T-cell (primary cell): ENCODE measurements at regions not wholly inside any gene's neighbourhood (a gene's known extent, or its start where the extent isn't known, plus 50 kb on each side); places are given as distances from the start of the nearest gene placed in this dataset.

ENCODE experiments used
- ATAC-seq, 4 experiments: fragments of 200-7000 bp in 3 of 4; fragments of 150-1000 bp in 1 of 4; cut with Tn5 transposase; replicated peaks in 1 of 4; 1 replicate in 3 of 4; 2 replicates in 1 of 4; pipeline ENCODE4 v1.10.0; 2021; ENCODE audit warnings: moderate library complexity in 3 of 4, mild to moderate bottlenecking in 2 of 4, moderate number of reproducible peaks in 1 of 4
- CTCF ChIA-PET, 2 donors: fragments of 300-600 bp; sonication (Branson Sonifier 250); formaldehyde crosslinking; loops; one replicate each; lab custom pipeline; 2022; ENCODE audit warnings: antibody characterized with exemption in 2 of 2; lab: Charles Lee
- POLR2A ChIA-PET, 2 donors: fragments of 300-600 bp; sonication (Branson Sonifier 250); formaldehyde crosslinking; loops; one replicate each; lab custom pipeline; 2022; ENCODE audit warnings: antibody characterized with exemption in 2 of 2; lab: Charles Lee
- DNase-seq, 35 experiments: peaks; one replicate each; pipeline versions ENCODE4 v3.0.0 to v3.0.0-alpha.2; 2013 to 2023
- H3K27ac ChIP-seq: one replicate; pipeline ENCODE4 v1.5.1; 2013; ENCODE audit warnings: low read length
- H3K27me3 ChIP-seq, 2 experiments: replicated peaks in 1 of 2; 1 replicate in 1 of 2; 2 replicates in 1 of 2; pipeline versions ENCODE4 v1.6.1 to v1.7.0; 2013; ENCODE audit warnings: low read length in 1 of 2, mixed read lengths in 1 of 2; ENCODE audit not compliant: control insufficient read depth in 2 of 2, insufficient read depth in 2 of 2; ENCODE audit errors: extremely low read depth in 1 of 2
- H3K36me3 ChIP-seq, 2 donors: 1 replicate in 1 of 2; 2 replicates in 1 of 2; pipeline versions ENCODE4 v1.6.1 to v1.7.0; 2013; ENCODE audit warnings: low read length in 1 of 2; ENCODE audit not compliant: control insufficient read depth in 2 of 2, insufficient read depth in 1 of 2; ENCODE audit errors: extremely low read depth in 1 of 2
- H3K4me1 ChIP-seq, 2 experiments: 1 replicate in 1 of 2; 2 replicates in 1 of 2; pipeline versions ENCODE4 v1.6.1 to v1.7.0; 2013; ENCODE audit warnings: low read length in 2 of 2, mixed read lengths in 1 of 2; ENCODE audit not compliant: insufficient read depth in 2 of 2, control insufficient read depth in 1 of 2; ENCODE audit errors: extremely low read depth in 1 of 2
- H3K4me3 ChIP-seq, 2 donors: 1 replicate in 1 of 2; 2 replicates in 1 of 2; pipeline versions ENCODE4 v1.5.1 to v1.7.0; 2013; ENCODE audit warnings: mild to moderate bottlenecking in 2 of 2, low read length in 1 of 2, moderate library complexity in 1 of 2; ENCODE audit not compliant: control insufficient read depth in 1 of 2; ENCODE audit errors: extremely low read depth in 1 of 2
- H3K9me3 ChIP-seq: 2 replicates; pipeline ENCODE4 v1.7.0; 2013
- H3K27ac Mint-ChIP-seq, 2 donors: one replicate each; pipeline ENCODE4 v1.8.0; 2020 to 2021; ENCODE audit warnings: mild to moderate bottlenecking in 2 of 2, mixed read lengths in 2 of 2
- H3K27me3 Mint-ChIP-seq, 2 donors: one replicate each; pipeline ENCODE4 v1.8.0; 2021 to 2022; ENCODE audit warnings: mixed read lengths in 2 of 2
- H3K36me3 Mint-ChIP-seq: one replicate; pipeline ENCODE4 v1.8.0; 2021; ENCODE audit warnings: mixed read lengths
- H3K4me1 Mint-ChIP-seq, 3 donors: one replicate each; pipeline ENCODE4 v1.8.0; 2020 to 2022; ENCODE audit warnings: mixed read lengths in 3 of 3, mild to moderate bottlenecking in 1 of 3
- H3K4me3 Mint-ChIP-seq, 3 donors: one replicate each; pipeline ENCODE4 v1.8.0; 2020 to 2022; ENCODE audit warnings: mild to moderate bottlenecking in 3 of 3, mixed read lengths in 3 of 3, moderate library complexity in 3 of 3
- H3K9me3 Mint-ChIP-seq, 3 donors: one replicate each; pipeline ENCODE4 v1.8.0; 2020 to 2022; ENCODE audit warnings: mixed read lengths in 3 of 3
- WGBS: methylation state at CpG from one replicate; pipeline ENCODE4 v1.1.5; 2013; ENCODE audit warnings: missing lambda C conversion rate; ENCODE audit not compliant: insufficient coverage; 5-methylcytosine and 5-hydroxymethylcytosine counted together

DNA sequence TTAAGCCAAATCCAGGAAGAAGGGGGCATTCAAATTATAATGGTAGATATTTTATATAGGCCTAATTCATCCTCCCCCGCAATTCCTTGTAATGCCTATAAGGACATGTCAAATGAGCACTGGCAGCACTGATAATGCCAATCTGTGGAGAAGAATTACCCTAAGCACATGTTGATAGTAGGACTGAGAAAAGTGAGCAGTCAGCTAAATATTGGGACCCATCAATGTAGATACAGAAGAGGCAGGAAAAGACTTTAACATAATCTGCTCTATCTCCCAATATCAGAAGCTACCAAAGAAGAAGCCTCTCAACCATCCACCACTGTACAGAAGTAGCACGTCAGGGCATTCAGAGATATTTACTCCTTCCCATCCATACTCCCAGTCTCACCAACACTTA lies 101.3 kb upstream of the REG3A start:
- Histone ChIP-seq H3K27me3 (no peaks in the 10 kb centered on the region), H3K27ac (no peak overlapping the region), H3K4me3 (no peak overlapping the region), H3K36me3 (no peaks in the 10 kb centered on the region), H3K4me1 (no peaks in the 10 kb centered on the region), H3K9me3 (no peaks in the 10 kb centered on the region)
- no peaks in the 10 kb centered on the region for H3K36me3 Mint-ChIP-seq
- DNase-seq, result no peak
- no peak overlapping the region for H3K27ac Mint-ChIP-seq
- no peak for ATAC-seq
- peaks cover 10 to 18% (median 16%) of the 10 kb centered on the region in 3 donors for H3K9me3 Mint-ChIP-seq
- no peaks in the 10 kb centered on the region for H3K4me1 Mint-ChIP-seq
- no peaks in the 10 kb centered on the region for H3K27me3 Mint-ChIP-seq
- no peak overlapping the region for H3K4me3 Mint-ChIP-seq
- POLR2A ChIA-PET, result no interaction called here
- CTCF ChIA-PET, result no interaction called here
- 80% methylated on average over 1 of the region's 2 CpGs for WGBS

DNA sequence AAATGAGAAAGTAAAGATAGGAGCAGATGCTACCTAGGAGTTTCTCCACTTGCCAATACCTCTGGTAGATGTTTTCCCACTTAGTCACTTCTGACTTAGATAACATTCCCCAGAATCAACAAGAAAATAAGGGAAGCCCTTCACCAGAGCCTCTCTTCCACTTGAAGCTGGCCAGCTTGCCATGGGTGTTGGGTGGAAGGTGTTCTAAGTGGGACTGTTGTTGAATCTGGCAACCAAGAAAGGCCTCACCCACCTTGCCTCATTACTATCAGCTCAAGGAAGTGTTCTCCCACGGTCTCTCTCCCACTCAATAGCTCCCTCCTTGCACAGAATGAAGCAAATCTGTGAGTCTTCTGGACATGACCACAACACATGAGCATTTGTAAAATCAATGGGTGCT lies 100.4 kb upstream of the REG3A start:
- POLR2A ChIA-PET, result no interaction called here
- Histone ChIP-seq H3K4me1 (no peaks in the 10 kb centered on the region), H3K36me3 (no peaks in the 10 kb centered on the region), H3K27me3 (no peaks in the 10 kb centered on the region), H3K4me3 (no peak overlapping the region), H3K27ac (no peak overlapping the region), H3K9me3 (no peaks in the 10 kb centered on the region)
- H3K36me3 Mint-ChIP-seq, result no peaks in the 10 kb centered on the region
- DNase-seq (no peak), ATAC-seq (no peak)
- no peaks in the 10 kb centered on the region for H3K4me1 Mint-ChIP-seq
- no peaks in the 10 kb centered on the region for H3K27me3 Mint-ChIP-seq
- no peak overlapping the region for H3K4me3 Mint-ChIP-seq
- CTCF ChIA-PET, result no interaction called here
- H3K9me3 Mint-ChIP-seq, result peaks cover 13 to 15% (median 13%) of the 10 kb centered on the region in 3 donors
- WGBS, result no CpG with 5 or more reads among the region's 1 CpG
- H3K27ac Mint-ChIP-seq, result no peak overlapping the region

DNA sequence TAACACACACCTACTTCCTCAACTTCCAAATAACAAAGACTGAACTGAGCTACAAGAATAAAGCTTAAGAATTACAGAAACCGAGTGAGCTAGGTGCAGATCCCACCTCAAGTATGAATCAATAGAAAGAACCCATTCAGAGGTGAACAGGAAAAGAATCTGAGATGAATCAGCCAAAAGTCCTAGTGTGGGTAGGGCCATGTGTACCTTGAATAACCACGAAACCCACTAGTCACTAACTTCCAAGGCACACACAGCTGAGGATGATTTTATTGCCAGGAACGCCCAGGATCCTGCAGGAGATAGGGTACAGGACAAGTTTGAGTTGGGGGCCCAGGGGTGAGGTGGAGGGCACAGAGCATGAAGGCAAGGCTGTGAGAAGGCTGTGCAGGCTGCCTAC lies 99.7 kb upstream of the REG3A start:
- Mint-ChIP-seq H3K4me1 (no peaks in the 10 kb centered on the region), H3K27ac (no peak overlapping the region)
- POLR2A ChIA-PET, result no interaction called here

DNA sequence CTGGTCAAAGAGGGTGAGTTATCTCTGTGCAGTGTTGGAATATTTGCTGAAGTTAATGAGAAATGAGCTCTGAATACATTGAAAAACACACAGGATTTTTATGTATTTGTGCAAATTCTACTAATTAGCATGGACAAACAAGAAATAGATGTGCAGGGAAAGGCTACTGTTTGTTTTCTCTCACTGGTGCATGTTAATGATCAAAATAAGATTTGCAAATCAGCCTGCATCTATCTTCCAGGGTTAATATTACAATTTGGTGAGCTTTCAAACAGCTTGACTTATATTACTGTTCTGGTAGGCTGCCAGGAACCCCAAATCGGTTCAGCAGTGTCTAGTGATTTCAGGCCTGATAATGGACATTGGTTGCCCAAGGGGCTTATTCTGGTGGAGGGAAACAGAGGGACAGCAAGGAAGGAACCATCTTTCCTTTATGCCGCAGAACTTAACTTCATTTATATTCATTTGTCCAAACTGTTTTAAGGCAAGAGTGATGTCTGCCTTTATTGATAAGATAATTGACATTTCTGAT lies 93.8 kb upstream of the REG3A start:
- H3K9me3 ChIP-seq, result no peaks in the 10 kb centered on the region
- H3K36me3 ChIP-seq, result no peaks in the 10 kb centered on the region
- Mint-ChIP-seq H3K27ac (no peak overlapping the region), H3K9me3 (peaks cover 5 to 8% (median 5%) of the 10 kb centered on the region in 3 donors), H3K36me3 (no peaks in the 10 kb centered on the region), H3K4me1 (no peaks in the 10 kb centered on the region), H3K4me3 (no peak overlapping the region), H3K27me3 (no peaks in the 10 kb centered on the region)
- H3K4me1 ChIP-seq, result no peaks in the 10 kb centered on the region
- H3K4me3 ChIP-seq, result no peak overlapping the region
- ChIA-PET CTCF (no interaction called here), POLR2A (interaction anchor here in 1 of 2 donors (0.6 kb wide), 1 partner anchor 1992 kb away, joined by 5 read pairs; no protein-coding TSS in a partner anchor)
- no CpG with 5 or more reads among the region's 2 CpGs for WGBS
- DNase-seq (no peak), ATAC-seq (no peak)
- no peaks in the 10 kb centered on the region for H3K27me3 ChIP-seq
- H3K27ac ChIP-seq, result no peak overlapping the region

More for the DNA sequence above, 99.7 kb upstream of the REG3A start:
- H3K27me3 ChIP-seq, result no peaks in the 10 kb centered on the region
- H3K27ac ChIP-seq, result no peak overlapping the region
- no peak overlapping the region for H3K4me3 Mint-ChIP-seq
- H3K4me3 ChIP-seq, result no peak overlapping the region
- ATAC-seq (no peak), DNase-seq (no peak)
- H3K4me1 ChIP-seq, result no peaks in the 10 kb centered on the region
- no CpG with 5 or more reads among the region's 3 CpGs for WGBS
- no peaks in the 10 kb centered on the region for H3K27me3 Mint-ChIP-seq
- H3K36me3 ChIP-seq, result no peaks in the 10 kb centered on the region
- no peaks in the 10 kb centered on the region for H3K36me3 Mint-ChIP-seq
- H3K9me3 ChIP-seq, result no peaks in the 10 kb centered on the region
- CTCF ChIA-PET, result no interaction called here
- H3K9me3 Mint-ChIP-seq, result peaks cover 6 to 15% (median 13%) of the 10 kb centered on the region in 3 donors

DNA sequence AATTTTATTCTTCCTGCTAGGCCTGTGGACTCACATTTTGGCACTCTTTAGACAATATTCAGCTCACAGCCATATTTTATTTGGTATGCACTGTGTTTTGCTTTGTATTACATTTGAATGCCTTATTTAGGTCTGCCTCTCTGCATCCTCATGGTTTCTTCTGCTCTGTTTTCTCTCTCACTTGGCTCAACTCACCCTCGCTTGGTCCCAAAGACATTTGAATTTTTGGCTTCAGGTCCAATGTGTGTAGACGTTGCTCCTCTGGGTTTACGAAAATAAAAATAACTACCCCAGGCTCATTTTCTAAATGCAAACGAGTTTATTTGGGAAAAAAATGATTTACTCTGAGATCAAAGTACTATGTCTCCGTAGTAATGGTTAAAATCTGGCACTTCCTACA lies 91.1 kb upstream of the REG3A start:
- no peaks in the 10 kb centered on the region for H3K4me1 Mint-ChIP-seq
- no peak for ATAC-seq

DNA sequence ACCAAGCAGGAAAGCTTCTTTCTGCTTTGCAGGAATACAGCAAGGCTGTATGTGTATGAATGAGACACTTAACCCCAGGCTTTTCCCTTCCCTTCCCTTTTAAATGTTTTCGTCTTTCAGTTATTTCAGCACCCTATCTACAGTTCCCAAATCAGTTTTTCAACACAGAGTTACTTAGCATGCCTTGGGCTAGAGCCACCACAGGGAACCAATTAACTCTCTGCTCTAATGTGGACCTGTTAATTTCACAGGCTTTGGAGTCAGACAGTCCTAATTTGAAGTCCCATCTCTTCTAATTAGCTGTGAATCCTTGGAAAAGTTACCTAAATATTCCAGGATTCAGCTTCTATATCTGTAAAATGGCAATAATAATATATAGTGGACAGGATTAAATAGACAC lies 89.2 kb upstream of the REG3A start:
- Mint-ChIP-seq H3K4me1 (no peaks in the 10 kb centered on the region), H3K4me3 (no peak overlapping the region), H3K27ac (no peak overlapping the region), H3K9me3 (peaks cover 0 to 13% (median 5%) of the 10 kb centered on the region in 3 donors), H3K36me3 (no peaks in the 10 kb centered on the region), H3K27me3 (no peaks in the 10 kb centered on the region)
- WGBS, result 86% methylated on average over 1 of the region's 1 CpG
- ATAC-seq (no peak), DNase-seq (no peak)
- POLR2A ChIA-PET, result no interaction called here
- H3K9me3 ChIP-seq, result no peaks in the 10 kb centered on the region
- CTCF ChIA-PET, result no interaction called here
- no peaks in the 10 kb centered on the region for H3K4me1 ChIP-seq
- H3K27me3 ChIP-seq, result no peaks in the 10 kb centered on the region
- no peaks in the 10 kb centered on the region for H3K36me3 ChIP-seq
- H3K27ac ChIP-seq, result no peak overlapping the region
- H3K4me3 ChIP-seq, result no peak overlapping the region

More for the DNA sequence above, 91.1 kb upstream of the REG3A start:
- Mint-ChIP-seq H3K36me3 (no peaks in the 10 kb centered on the region), H3K9me3 (peaks cover 5 to 10% (median 5%) of the 10 kb centered on the region in 3 donors), H3K27ac (no peak overlapping the region), H3K27me3 (no peaks in the 10 kb centered on the region), H3K4me3 (no peak overlapping the region)
- Histone ChIP-seq H3K9me3 (no peaks in the 10 kb centered on the region), H3K27ac (no peak overlapping the region), H3K4me3 (no peak overlapping the region), H3K36me3 (no peaks in the 10 kb centered on the region), H3K27me3 (no peaks in the 10 kb centered on the region), H3K4me1 (no peaks in the 10 kb centered on the region)
- no peak for DNase-seq
- WGBS, result no CpG with 5 or more reads among the region's 5 CpGs
- ChIA-PET POLR2A (no interaction called here), CTCF (no interaction called here)

DNA sequence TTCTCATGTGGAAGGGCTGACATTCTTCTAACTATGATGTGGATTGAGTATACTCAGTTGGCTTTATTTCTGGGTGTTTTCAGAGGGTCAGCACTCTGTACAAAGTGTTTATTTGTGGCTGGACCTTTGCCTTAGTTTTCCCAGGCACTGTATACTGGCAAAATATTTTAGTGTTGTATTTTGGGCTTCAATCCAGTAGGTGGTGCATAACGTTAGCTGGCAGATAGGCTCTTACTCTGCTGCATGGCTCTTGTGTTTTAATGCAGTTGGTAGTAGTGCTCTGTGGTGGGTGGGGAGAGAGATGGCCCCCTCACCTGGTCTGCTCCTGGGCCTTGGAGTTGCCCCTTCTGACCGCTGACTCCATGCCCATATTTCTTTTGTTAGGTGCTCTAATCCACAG lies 75.6 kb upstream of the REG3A start:
- 11% methylated on average over 1 of the region's 2 CpGs for WGBS
- no peaks in the 10 kb centered on the region for H3K4me1 Mint-ChIP-seq
- Histone ChIP-seq H3K27me3 (no peaks in the 10 kb centered on the region), H3K4me3 (no peak overlapping the region), H3K4me1 (no peaks in the 10 kb centered on the region), H3K9me3 (no peaks in the 10 kb centered on the region), H3K27ac (no peak overlapping the region), H3K36me3 (no peaks in the 10 kb centered on the region)
- H3K4me3 Mint-ChIP-seq, result no peak overlapping the region
- no peak for DNase-seq
- H3K9me3 Mint-ChIP-seq, result peaks cover 7 to 22% (median 16%) of the 10 kb centered on the region in 3 donors
- ChIA-PET CTCF (no interaction called here), POLR2A (no interaction called here)
- ATAC-seq, result no peak
- H3K27ac Mint-ChIP-seq, result no peak overlapping the region
- no peaks in the 10 kb centered on the region for H3K27me3 Mint-ChIP-seq
- H3K36me3 Mint-ChIP-seq, result no peaks in the 10 kb centered on the region
